ENCODE measurements at regions not wholly inside any gene's neighbourhood (a gene's known extent, or its start where the extent isn't known, plus 50 kb on each side); places are given as distances from the start of the nearest gene placed in this dataset.

DNA sequence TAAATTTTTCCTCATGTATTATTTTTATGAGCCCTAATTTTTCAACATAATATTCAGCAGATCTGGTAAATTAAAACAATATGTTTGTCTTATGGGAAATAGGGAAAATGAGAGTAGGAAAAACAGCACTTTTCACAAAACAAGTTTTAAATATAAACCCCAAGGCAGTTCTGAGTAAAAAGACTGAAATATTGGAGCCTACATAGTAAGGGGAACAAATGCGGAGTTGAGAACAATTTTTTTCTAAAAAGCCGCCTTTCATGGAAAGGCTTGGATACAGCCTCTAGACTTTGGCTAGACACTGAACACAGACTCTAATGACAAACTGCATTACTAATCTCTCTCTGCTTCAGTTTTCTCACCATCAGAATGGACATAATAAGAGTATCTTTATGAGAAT, 174.1 kb downstream of the NOL4 start:
- H3F3A ChIP-seq (replicated peaks; ENCODE audit: insufficient read depth), result no peaks in the 10 kb centered on the region
- no peak overlapping the region for H3K9ac ChIP-seq
- no peaks in the 10 kb centered on the region for H3K27me3 ChIP-seq (ENCODE audit: insufficient read depth)
- H3K4me2 ChIP-seq, result no peak overlapping the region
- no peaks in the 10 kb centered on the region for H4K20me1 ChIP-seq (ENCODE audit: insufficient read depth)
- H3K79me2 ChIP-seq (ENCODE audit: insufficient read depth), result no peaks in the 10 kb centered on the region
- no peaks in the 10 kb centered on the region; the same call in 1 of the 2 replicates for H3K9me3 ChIP-seq
- no peaks in the 10 kb centered on the region for H3K36me3 ChIP-seq (replicated peaks in 1 of 2; ENCODE audit: control insufficient read depth in 1 of 2, insufficient read depth in 2 of 2, low read length in 1 of 2)
- H2AFZ ChIP-seq (ENCODE audit: low read depth), result no peak overlapping the region
- H3K27ac ChIP-seq (ENCODE audit: low read depth in 2 of 2, low read length in 1 of 2), result no peak overlapping the region
- ChIA-PET POLR2A (no interaction called here), CTCF (no interaction called here)
- H3K4me3 ChIP-seq (ENCODE audit: low read depth in 2 of 2, low read length in 1 of 2), result no peak overlapping the region
- TF ChIP-seq YY1 (IDR thresholded peaks at IDR 0.05; ENCODE audit: low read depth), result no peak
- no peak for TF ChIP-seq RCOR1 (IDR thresholded peaks at IDR 0.05; ENCODE audit: low read length)
- no peaks in the 10 kb centered on the region for H3K9me2 ChIP-seq
- H3K4me1 ChIP-seq (ENCODE audit: control insufficient read depth in 1 of 2, insufficient read depth in 2 of 2, low read depth in 1 of 2, low read length in 1 of 2), result peaks cover 0 to 10% of the 10 kb centered on the region in 2 experiments; a peak in 2 of 4 replicates
- DNase-seq, result no peak
- WGBS (ENCODE audit: low lambda C conversion rate), result 98% methylated on average over 2 of the region's 2 CpGs

DNA sequence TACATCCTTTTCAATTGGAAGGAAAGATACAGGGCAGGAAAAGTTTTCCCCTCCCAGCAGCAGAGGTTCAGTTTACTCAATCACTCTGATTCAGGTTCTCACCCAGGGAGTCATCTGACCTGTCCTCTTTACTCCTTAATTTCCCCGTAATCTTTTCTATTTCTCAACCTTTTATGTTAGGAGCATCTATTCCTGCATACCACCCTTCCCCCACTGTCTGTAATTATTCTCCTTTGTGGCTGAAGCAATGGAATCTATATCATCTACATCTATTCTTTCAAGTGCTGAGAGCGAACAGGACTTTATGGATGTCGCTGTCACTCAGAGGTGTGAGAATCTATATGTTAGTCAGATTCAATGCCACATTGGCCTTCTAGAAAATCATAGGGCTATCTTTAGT, 175.2 kb downstream of the NOL4 start:
- H3K4me2 ChIP-seq, result no peak overlapping the region
- H3K9me2 ChIP-seq, result no peaks in the 10 kb centered on the region
- H3K27me3 ChIP-seq (ENCODE audit: insufficient read depth), result no peaks in the 10 kb centered on the region
- H3K4me3 ChIP-seq (ENCODE audit: low read depth in 2 of 2, low read length in 1 of 2), result no peak overlapping the region
- H3K79me2 ChIP-seq (ENCODE audit: insufficient read depth), result no peaks in the 10 kb centered on the region
- WGBS (ENCODE audit: low lambda C conversion rate), result 48% methylated on average over 3 of the region's 3 CpGs
- no peak for DNase-seq
- ChIA-PET POLR2A (no interaction called here), CTCF (interaction anchor here (0.7 kb wide), 1 partner anchor 504 kb away, joined by 3 read pairs; no protein-coding TSS in a partner anchor)
- no peak overlapping the region for H2AFZ ChIP-seq (ENCODE audit: low read depth)
- peaks cover 0 to 10% of the 10 kb centered on the region in 2 experiments; a peak in 2 of 4 replicates for H3K4me1 ChIP-seq (ENCODE audit: control insufficient read depth in 1 of 2, insufficient read depth in 2 of 2, low read depth in 1 of 2, low read length in 1 of 2)
- no peaks in the 10 kb centered on the region for H3K9me3 ChIP-seq
- H3K27ac ChIP-seq (ENCODE audit: low read depth in 2 of 2, low read length in 1 of 2), result no peak overlapping the region
- no peaks in the 10 kb centered on the region for H3F3A ChIP-seq (replicated peaks; ENCODE audit: insufficient read depth)
- no peak overlapping the region for H3K9ac ChIP-seq
- H3K36me3 ChIP-seq (replicated peaks in 1 of 2; ENCODE audit: control insufficient read depth in 1 of 2, insufficient read depth in 2 of 2, low read length in 1 of 2), result no peaks in the 10 kb centered on the region
- TF ChIP-seq EZH2phosphoT487 (IDR thresholded peaks at IDR 0.05; ENCODE audit: borderline replicate concordance, low read depth) (no peak), NFIC (IDR thresholded peaks at IDR 0.05; ENCODE audit: borderline replicate concordance) (no peak), TCF12 (IDR thresholded peaks at IDR 0.05) (no peak), MXI1 (IDR thresholded peaks at IDR 0.05; ENCODE audit: low read depth, low read length) (no peak), MEF2A (IDR thresholded peaks at IDR 0.05; ENCODE audit: borderline replicate concordance, low read depth) (no peak), NRF1 (IDR thresholded peaks at IDR 0.05; ENCODE audit: low read depth, low read length) (no peak), EP300 (IDR thresholded peaks at IDR 0.05; ENCODE audit: borderline replicate concordance in 1 of 2, low read depth in 1 of 2, low read length in 1 of 2) (no peak), GABPA (IDR thresholded peaks at IDR 0.05; ENCODE audit: low read depth) (no peak), CTCF (IDR thresholded peaks at IDR 0.05) (no peak), RFX5 (IDR thresholded peaks at IDR 0.05; ENCODE audit: low read length) (no peak), JUND (IDR thresholded peaks at IDR 0.05) (no peak), USF2 (IDR thresholded peaks at IDR 0.05; ENCODE audit: borderline replicate concordance, low read depth, low read length) (no peak), RCOR1 (IDR thresholded peaks at IDR 0.05; ENCODE audit: low read length) (no peak), PBX3 (IDR thresholded peaks at IDR 0.05) (no peak), TEAD4 (IDR thresholded peaks at IDR 0.05; ENCODE audit: borderline replicate concordance, insufficient read depth) (no peak), ZBTB33 (IDR thresholded peaks at IDR 0.05; ENCODE audit: borderline replicate concordance, low read depth) (no peak), SMC3 (IDR thresholded peaks at IDR 0.05; ENCODE audit: low read depth, low read length) (no peak), RAD21 (IDR thresholded peaks at IDR 0.05; ENCODE audit: low read length) (no peak)
- TF ChIP-seq, protein P1, sequence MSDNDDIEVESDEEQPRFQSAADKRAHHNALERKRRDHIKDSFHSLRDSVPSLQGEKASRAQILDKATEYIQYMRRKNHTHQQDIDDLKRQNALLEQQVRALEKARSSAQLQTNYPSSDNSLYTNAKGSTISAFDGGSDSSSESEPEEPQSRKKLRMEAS (IDR thresholded peaks at IDR 0.05; ENCODE audit: low read depth), result no peak
- H4K20me1 ChIP-seq (ENCODE audit: insufficient read depth), result no peaks in the 10 kb centered on the region

Measured in SK-N-SH (cell line).